Ovary (tissue), 7 donors: ENCODE measurements at regions not wholly inside any gene's neighbourhood (a gene's known extent, or its start where the extent isn't known, plus 50 kb on each side); places are given as distances from the start of the nearest gene placed in this dataset.

Experiments
- DNase-seq, 5 donors: peaks; one replicate each; pipeline ENCODE4 v3.0.0-alpha.2; 2019 to 2020
- H3K27ac ChIP-seq, 2 donors: fragments of 200-600 bp; one replicate each; pipeline versions ENCODE4 v1.5.1 to v1.8.0; 2019 to 2022
- H3K27me3 ChIP-seq: fragments of 200-600 bp; one replicate; pipeline ENCODE4 v1.8.0; 2022
- H3K36me3 ChIP-seq: fragments of 200-600 bp; sonication (generic); one replicate; pipeline ENCODE4 v1.5.1; 2019
- H3K4me1 ChIP-seq: one replicate; pipeline ENCODE4 v1.8.1; 2013; ENCODE audit warnings: mild to moderate bottlenecking, moderate library complexity; ENCODE audit not compliant: insufficient read depth
- H3K4me3 ChIP-seq: fragments of 200-600 bp; sonication (generic); one replicate; pipeline ENCODE4 v1.5.1; 2017
- H3K9me3 ChIP-seq, 2 donors: fragments of 200-600 bp in 1 of 2; sonication (generic) in 1 of 2; one replicate each; pipeline versions ENCODE4 v1.5.1 to v1.8.1; 2013 to 2019; ENCODE audit warnings: mild to moderate bottlenecking in 1 of 2, moderate library complexity in 1 of 2
- CTCF ChIP-seq, 3 donors: fragments of 450-650 bp in 2 of 3; fragments of 200-600 bp in 1 of 3; IDR thresholded peaks; one replicate each; pipeline versions ENCODE4 v1.5.1 to v1.8.0; 2016 to 2022; ENCODE audit warnings: antibody characterized with exemption in 3 of 3, mild to moderate bottlenecking in 1 of 3
- EP300 ChIP-seq: sonication (generic); formaldehyde crosslinking; IDR thresholded peaks from one replicate; pipeline ENCODE4 v1.6.1; 2017; ENCODE audit warnings: antibody characterized with exemption
- POLR2A ChIP-seq: fragments of 450-650 bp; IDR thresholded peaks from one replicate; pipeline ENCODE4 v1.6.1; 2017; ENCODE audit warnings: antibody characterized with exemption, mild to moderate bottlenecking, moderate library complexity
- WGBS, 3 donors: extraction: QIAGEN DNeasy Blood & Tissue Kit in 1 of 3; methylation state at CpG; one replicate each; pipeline versions ENCODE4 v1.1.5 to v1.1.7; 2013 to 2017; 5-methylcytosine and 5-hydroxymethylcytosine counted together
- intact Hi-C, 4 donors: fragments of 100-400 bp; cut with DNase I; formaldehyde crosslinking; loops; one replicate each; pipeline versions ENCODE4 v1.11.0 to v1.15.1; 2022 to 2023
- donor health status: DM: no; HTN: no; CAD: no; lungs with moderate emphysema.
- donor health status: DM: no; HTN: no; CAD: no.
- donor health status: Bipolar disorder and iron deficiency.
- donor health status: DM: no; HTN: no; CAD: no.
- donor health status: DM: yes; HTN: yes; CAD: no.

GRCh38 chr20:57898332-57898731 lies 188.5 kb upstream of the PMEPA1 start:
- Histone ChIP-seq H3K36me3 (no peaks in the 10 kb centered on the region), H3K27me3 (no peaks in the 10 kb centered on the region), H3K9me3 (no peaks in the 10 kb centered on the region), H3K4me1 (no peaks in the 10 kb centered on the region), H3K27ac (no peak overlapping the region), H3K4me3 (no peak overlapping the region)
- DNase-seq, result no peak
- intact Hi-C loops, result no loop called here
- 93 to 96% (median 94%) methylated on average over 4 of the region's 4 CpGs for whole genome bisulfite sequencing, 3 donors
- TF ChIP-seq EP300 (no peak), CTCF (IDR thresholded peaks at IDR 0.05) (no peak), POLR2A (no peak)

GRCh38 chr20:57897891-57898290 lies 188.1 kb upstream of the PMEPA1 start:
- no peaks in the 10 kb centered on the region for H3K9me3 ChIP-seq
- H3K36me3 ChIP-seq, result no peaks in the 10 kb centered on the region
- no peak overlapping the region for H3K4me3 ChIP-seq
- H3K27me3 ChIP-seq, result no peaks in the 10 kb centered on the region
- TF ChIP-seq POLR2A, result no peak
- TF ChIP-seq EP300, result no peak
- TF ChIP-seq CTCF (IDR thresholded peaks at IDR 0.05), result no peak
- no peaks in the 10 kb centered on the region for H3K4me1 ChIP-seq
- no peak overlapping the region for H3K27ac ChIP-seq
- 98 to 99% (median 99%) methylated on average over 4 of the region's 4 CpGs for WGBS, 3 donors
- intact Hi-C loops, result no loop called here
- no peak for DNase-seq

GRCh38 chr20:57897156-57897874 lies 187.5 kb upstream of the PMEPA1 start:
- no peak overlapping the region for H3K27ac ChIP-seq
- H3K36me3 ChIP-seq, result no peaks in the 10 kb centered on the region
- H3K4me1 ChIP-seq, result no peaks in the 10 kb centered on the region
- TF ChIP-seq POLR2A, result no peak
- no peak for TF ChIP-seq CTCF (IDR thresholded peaks at IDR 0.05)
- no peak for TF ChIP-seq EP300
- 83 to 91% (median 86%) methylated on average over 18 of the region's 18 CpGs for WGBS, 3 donors
- intact Hi-C loops, result no loop called here
- no peaks in the 10 kb centered on the region for H3K27me3 ChIP-seq
- H3K9me3 ChIP-seq, result no peaks in the 10 kb centered on the region
- no peak for DNase-seq
- H3K4me3 ChIP-seq, result no peak overlapping the region

- WGBS, 3 donors, result 87 to 97% (median 90%) methylated on average over 6 of the region's 6 CpGs
- no peak for DNase-seq
- no peak overlapping the region for H3K27ac ChIP-seq
Measured at GRCh38 chr20:57896563-57896962, 186.7 kb upstream of the PMEPA1 start.

More at GRCh38 chr20:57896563-57896962, 186.7 kb upstream of the PMEPA1 start:
- Histone ChIP-seq H3K4me3 (no peak overlapping the region), H3K9me3 (no peaks in the 10 kb centered on the region), H3K36me3 (no peaks in the 10 kb centered on the region), H3K4me1 (no peaks in the 10 kb centered on the region), H3K27me3 (no peaks in the 10 kb centered on the region)
- no peak for TF ChIP-seq EP300
- no peak for TF ChIP-seq CTCF (IDR thresholded peaks at IDR 0.05)
- intact Hi-C loops, result no loop called here
